OCI-LY3 (cell line): ENCODE measurements at regions not wholly inside any gene's neighbourhood (a gene's known extent, or its start where the extent isn't known, plus 50 kb on each side); places are given as distances from the start of the nearest gene placed in this dataset.
"Not testable (repeated sequence)": the region's sequence is repeated elsewhere in the genome, so short reads cannot be mapped to it uniquely, and the experiment has no call there.

Experiments
- H2AFZ ChIP-seq: fragments of 200-600, 300-600 bp; shearing (Covaris generic); 2 replicates; pipeline ENCODE4 v1.6.0; 2014; ENCODE audit warnings: antibody characterized with exemption, low read depth, low read length
- H3K27ac ChIP-seq: fragments of 200-600, 300-600 bp; sonication (generic); 2 replicates; pipeline ENCODE4 v1.5.1; 2014; ENCODE audit warnings: mild to moderate bottlenecking, low read length, moderate library complexity, mixed read lengths
- H3K27me3 ChIP-seq: fragments of 200-600, 300-600 bp; sonication (generic); 2 replicates; pipeline ENCODE4 v1.6.1; 2014; ENCODE audit warnings: low read depth, low read length, mixed read lengths
- H3K36me3 ChIP-seq: fragments of 200-600, 300-600 bp; sonication (generic); replicated peaks from 2 replicates; pipeline ENCODE3; 2014; ENCODE audit warnings: low read depth, low read length, mixed read lengths
- H3K4me1 ChIP-seq: fragments of 300-600, 200-600 bp; sonication (generic); 2 replicates; pipeline ENCODE4 v1.6.1; 2014; ENCODE audit warnings: low read length, mixed read lengths
- H3K4me2 ChIP-seq: fragments of 200-600, 300-600 bp; sonication (generic); 2 replicates; pipeline ENCODE4 v1.6.1; 2014; ENCODE audit warnings: low read length, mixed read lengths
- H3K4me3 ChIP-seq: fragments of 300-600, 200-600 bp; sonication (generic); 2 replicates; pipeline ENCODE4 v1.5.1; 2014; ENCODE audit warnings: antibody characterized with exemption, mild to moderate bottlenecking, low read length, moderate library complexity
- H3K79me2 ChIP-seq: fragments of 300-600, 200-600 bp; shearing (Covaris generic); 2 replicates; pipeline ENCODE4 v1.6.1; 2014; ENCODE audit warnings: mild to moderate bottlenecking, low read length, mixed read lengths
- H3K9ac ChIP-seq: fragments of 300-600, 200-600 bp; shearing (Covaris generic); 2 replicates; pipeline ENCODE4 v1.6.0; 2014; ENCODE audit warnings: mild to moderate bottlenecking, low read length, moderate library complexity
- H3K9me3 ChIP-seq: fragments of 200-600, 300-600 bp; shearing (Covaris generic); 2 replicates; pipeline ENCODE4 v1.6.1; 2014; ENCODE audit warnings: low read length, mixed read lengths; ENCODE audit not compliant: insufficient read depth
- H4K20me1 ChIP-seq: fragments of 200-600, 300-600 bp; sonication (generic); 2 replicates; pipeline ENCODE4 v1.6.1; 2016; ENCODE audit warnings: low read length, mixed read lengths; ENCODE audit not compliant: insufficient read depth
- EZH2phosphoT487 ChIP-seq: fragments of 200-600 bp; shearing (Covaris generic); IDR thresholded peaks from 2 replicates; pipeline ENCODE4 v1.6.1; 2018; ENCODE audit warnings: antibody characterized with exemption, mixed run types, low read depth
- TF ChIP-seq, protein P1 (sequence below): fragments of 200-600, 300-600 bp; sonication (generic); IDR thresholded peaks from 2 replicates; pipeline ENCODE4 v1.5.1; 2014; ENCODE audit warnings: antibody characterized with exemption, low read length, low read depth

DNA sequence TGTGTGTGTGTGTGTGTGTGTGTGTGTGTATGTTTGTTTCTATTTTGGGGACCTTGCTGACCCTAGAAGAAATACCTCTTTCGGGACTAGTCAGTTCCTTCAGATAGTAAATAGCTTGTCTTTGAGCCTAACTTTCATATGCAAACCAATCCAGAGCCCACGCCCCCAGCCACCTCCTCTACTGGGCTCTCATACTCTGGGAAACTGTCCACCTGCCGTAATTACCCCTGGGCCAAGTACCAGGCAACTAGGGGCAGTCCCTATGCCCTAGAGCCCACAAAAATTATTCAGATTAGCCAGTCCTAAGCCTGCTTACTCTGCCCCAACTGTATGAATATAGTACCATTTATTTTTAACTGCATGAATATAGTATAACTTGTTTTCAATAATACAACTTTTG, 970.4 kb downstream of the EPHA4 start:
- Histone ChIP-seq H3K27me3 (no peaks in the 10 kb centered on the region), H3K9me3 (no peaks in the 10 kb centered on the region), H2AFZ (no peak overlapping the region), H4K20me1 (no peaks in the 10 kb centered on the region), H3K4me2 (no peak overlapping the region), H3K4me3 (no peak overlapping the region), H3K4me1 (peaks cover 10% of the 10 kb centered on the region; the same call in 1 of the 2 replicates), H3K79me2 (no peaks in the 10 kb centered on the region), H3K36me3 (no peaks in the 10 kb centered on the region), H3K27ac (no peak overlapping the region), H3K9ac (no peak overlapping the region)
- TF ChIP-seq EZH2phosphoT487: no peak
- TF ChIP-seq, protein P1, sequence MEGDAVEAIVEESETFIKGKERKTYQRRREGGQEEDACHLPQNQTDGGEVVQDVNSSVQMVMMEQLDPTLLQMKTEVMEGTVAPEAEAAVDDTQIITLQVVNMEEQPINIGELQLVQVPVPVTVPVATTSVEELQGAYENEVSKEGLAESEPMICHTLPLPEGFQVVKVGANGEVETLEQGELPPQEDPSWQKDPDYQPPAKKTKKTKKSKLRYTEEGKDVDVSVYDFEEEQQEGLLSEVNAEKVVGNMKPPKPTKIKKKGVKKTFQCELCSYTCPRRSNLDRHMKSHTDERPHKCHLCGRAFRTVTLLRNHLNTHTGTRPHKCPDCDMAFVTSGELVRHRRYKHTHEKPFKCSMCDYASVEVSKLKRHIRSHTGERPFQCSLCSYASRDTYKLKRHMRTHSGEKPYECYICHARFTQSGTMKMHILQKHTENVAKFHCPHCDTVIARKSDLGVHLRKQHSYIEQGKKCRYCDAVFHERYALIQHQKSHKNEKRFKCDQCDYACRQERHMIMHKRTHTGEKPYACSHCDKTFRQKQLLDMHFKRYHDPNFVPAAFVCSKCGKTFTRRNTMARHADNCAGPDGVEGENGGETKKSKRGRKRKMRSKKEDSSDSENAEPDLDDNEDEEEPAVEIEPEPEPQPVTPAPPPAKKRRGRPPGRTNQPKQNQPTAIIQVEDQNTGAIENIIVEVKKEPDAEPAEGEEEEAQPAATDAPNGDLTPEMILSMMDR: no peak

DNA sequence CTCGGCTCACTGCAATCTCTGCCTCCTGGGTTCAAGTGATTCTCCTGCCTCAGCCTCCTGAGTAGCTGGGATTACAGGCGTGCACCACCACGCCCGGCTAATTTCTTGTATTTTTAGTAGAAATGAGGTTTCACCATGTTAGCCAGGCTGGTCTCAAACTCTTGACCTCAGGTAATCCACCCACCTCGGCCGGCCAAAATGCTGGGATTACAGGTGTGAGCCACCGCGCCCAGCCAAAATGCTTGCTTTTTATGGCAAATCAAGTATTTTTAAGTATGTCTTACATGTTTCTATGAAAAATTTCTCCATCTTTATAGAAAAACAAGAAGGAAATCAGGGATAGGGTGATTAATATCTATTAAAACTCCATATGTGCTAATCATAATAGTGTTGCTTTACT, 959.1 kb downstream of the EPHA4 start:
- H3K9me3 ChIP-seq, H3K36me3 ChIP-seq, H3K9ac ChIP-seq, H3K4me2 ChIP-seq, H3K4me1 ChIP-seq, H4K20me1 ChIP-seq, H3K27me3 ChIP-seq, H3K27ac ChIP-seq, H3K4me3 ChIP-seq, H2AFZ ChIP-seq, H3K79me2 ChIP-seq: not testable (repeated sequence)

DNA sequence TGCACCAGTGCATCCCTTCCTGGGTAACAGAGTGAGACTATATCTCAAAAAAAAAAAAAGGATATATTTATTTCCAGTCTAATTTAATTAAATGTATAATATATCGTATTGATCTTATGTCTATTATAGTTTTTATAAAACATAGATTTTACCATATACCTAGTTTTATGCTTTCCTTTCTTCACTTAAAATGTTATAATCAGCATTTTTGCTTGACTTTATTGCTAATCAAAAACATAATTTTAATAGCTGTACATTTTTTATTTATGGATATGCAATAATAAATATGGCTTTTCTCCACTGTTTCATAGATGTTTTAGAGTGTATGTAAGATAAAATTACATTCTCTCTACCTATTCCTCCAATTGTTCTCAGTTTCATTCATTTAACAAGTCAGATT, 958.0 kb downstream of the EPHA4 start:
- Histone ChIP-seq H3K9me3 (no peaks in the 10 kb centered on the region), H3K4me1 (no peaks in the 10 kb centered on the region), H3K79me2 (no peaks in the 10 kb centered on the region), H3K27me3 (no peaks in the 10 kb centered on the region), H2AFZ (no peak overlapping the region), H3K27ac (no peak overlapping the region), H4K20me1 (no peaks in the 10 kb centered on the region), H3K4me3 (no peak overlapping the region), H3K9ac (no peak overlapping the region), H3K4me2 (no peak overlapping the region), H3K36me3 (no peaks in the 10 kb centered on the region)
- TF ChIP-seq EZH2phosphoT487: no peak
- TF ChIP-seq, protein P1: no peak

DNA sequence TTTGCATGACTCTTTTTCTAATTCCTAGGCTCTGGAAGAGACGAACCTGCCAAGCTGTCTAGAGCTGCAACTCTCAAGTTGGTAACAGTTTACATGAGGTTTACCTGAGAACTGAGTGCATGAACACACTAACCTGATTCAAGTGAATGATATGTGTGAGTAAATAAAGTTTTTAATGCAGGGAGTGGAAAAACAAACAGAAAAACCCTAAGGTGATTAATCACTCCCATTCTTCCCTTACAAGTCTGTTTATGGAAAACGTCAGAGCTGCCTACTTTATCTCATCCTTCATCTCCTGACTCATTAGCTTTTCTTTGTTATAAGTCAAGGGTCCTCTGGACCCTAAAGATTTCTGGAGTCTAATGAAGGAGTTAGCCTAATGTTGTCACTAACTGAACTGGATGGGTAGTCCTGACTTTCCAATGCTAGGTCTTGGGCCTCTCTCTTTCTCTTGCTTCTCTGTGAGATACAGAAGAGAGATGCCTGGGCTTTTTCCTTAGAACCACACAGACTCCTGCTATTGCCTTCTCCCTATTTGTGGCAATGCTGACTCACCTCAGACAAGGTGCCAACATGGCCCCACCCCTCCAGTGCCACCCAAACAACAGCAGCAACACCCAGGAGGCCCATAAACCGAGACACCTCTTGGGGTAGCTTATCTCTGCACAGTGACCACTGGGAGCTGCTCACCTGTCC, 952.4 kb downstream of the EPHA4 start:
- TF ChIP-seq, protein P1: no peak
- TF ChIP-seq EZH2phosphoT487: no peak

More for the DNA sequence above, 952.4 kb downstream of the EPHA4 start:
- Histone ChIP-seq H3K9ac (no peak overlapping the region), H3K4me3 (no peak overlapping the region), H3K27me3 (no peaks in the 10 kb centered on the region), H3K4me2 (no peak overlapping the region), H3K4me1 (no peaks in the 10 kb centered on the region), H3K79me2 (no peaks in the 10 kb centered on the region), H3K9me3 (no peaks in the 10 kb centered on the region), H3K36me3 (no peaks in the 10 kb centered on the region), H3K27ac (no peak overlapping the region), H4K20me1 (no peaks in the 10 kb centered on the region), H2AFZ (no peak overlapping the region)
